Tibial artery (tissue), 4 donors: ENCODE measurements at regions not wholly inside any gene's neighbourhood (a gene's known extent, or its start where the extent isn't known, plus 50 kb on each side); places are given as distances from the start of the nearest gene placed in this dataset.

Experiments used
- DNase-seq, 2 donors: peaks; one replicate each; pipeline ENCODE4 v3.0.0-alpha.2; 2019
- H3K27ac ChIP-seq, 2 donors: fragments of 200-600 bp; sonication (generic) in 1 of 2; 1 replicate in 1 of 2; 2 replicates in 1 of 2; pipeline ENCODE4 v1.5.1; 2018 to 2019; ENCODE audit warnings: mild to moderate bottlenecking in 1 of 2
- H3K27me3 ChIP-seq, 2 donors: fragments of 200-600 bp; sonication (generic) in 1 of 2; one replicate each; pipeline versions ENCODE4 v1.5.1 to v1.6.0; 2016 to 2019
- H3K36me3 ChIP-seq, 3 donors: fragments of 200-600 bp; sonication (generic) in 2 of 3; one replicate each; pipeline ENCODE4 v1.5.1; 2016 to 2019; ENCODE audit warnings: mild to moderate bottlenecking in 2 of 3
- H3K4me1 ChIP-seq, 4 donors: fragments of 200-600 bp; sonication (generic) in 2 of 4; 1 replicate in 3 of 4; 2 replicates in 1 of 4; pipeline ENCODE4 v1.5.1; 2016 to 2019
- H3K4me3 ChIP-seq, 2 donors: fragments of 200-600 bp; sonication (generic) in 1 of 2; 1 replicate in 1 of 2; 2 replicates in 1 of 2; pipeline ENCODE4 v1.5.1; 2018 to 2019; ENCODE audit warnings: mild to moderate bottlenecking in 2 of 2
- H3K9me3 ChIP-seq, 3 donors: fragments of 200-600 bp; sonication (generic) in 1 of 3; one replicate each; pipeline ENCODE4 v1.5.1; 2016 to 2019
- intact Hi-C: fragments of 100-400 bp; cut with DNase I; formaldehyde crosslinking; loops from one replicate; pipeline ENCODE4 v1.15.0; 2023; ENCODE audit warnings: low total_unique reads
- TF ChIP-seq, protein P1 (sequence below), 2 experiments: fragments of 200-600 bp in 1 of 2; fragments of 450-650 bp in 1 of 2; IDR thresholded peaks; one replicate each; pipeline ENCODE4 v1.5.1; 2017 to 2019; ENCODE audit warnings: antibody characterized with exemption in 2 of 2, mild to moderate bottlenecking in 1 of 2, moderate library complexity in 1 of 2

DNA sequence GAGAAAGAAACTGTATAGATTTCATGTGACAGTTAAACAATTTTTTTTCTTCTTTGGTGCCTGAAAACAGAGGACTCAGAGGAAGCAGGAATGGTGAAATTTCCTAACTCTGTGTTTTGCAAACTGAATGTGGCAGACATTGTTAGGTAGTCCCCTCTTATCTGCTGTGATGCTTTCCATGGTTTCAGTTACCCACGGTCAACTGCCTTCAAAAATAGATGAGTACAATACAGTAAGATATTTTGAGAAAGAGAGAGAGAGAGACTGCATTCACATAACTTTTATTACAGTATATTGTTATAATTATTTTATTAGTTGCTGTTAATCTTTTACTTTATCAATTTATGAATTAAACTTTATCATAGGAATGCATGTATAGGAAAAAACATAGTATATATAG is 627.2 kb downstream of the CCDC171 start:
- Histone ChIP-seq H3K4me3 (no peak overlapping the region), H3K4me1 (peaks cover 0 to 18% (median 0%) of the 10 kb centered on the region in 4 donors), H3K9me3 (no peaks in the 10 kb centered on the region), H3K36me3 (no peaks in the 10 kb centered on the region), H3K27ac (no peak overlapping the region), H3K27me3 (no peaks in the 10 kb centered on the region)
- no peak for DNase-seq
- TF ChIP-seq, protein P1, sequence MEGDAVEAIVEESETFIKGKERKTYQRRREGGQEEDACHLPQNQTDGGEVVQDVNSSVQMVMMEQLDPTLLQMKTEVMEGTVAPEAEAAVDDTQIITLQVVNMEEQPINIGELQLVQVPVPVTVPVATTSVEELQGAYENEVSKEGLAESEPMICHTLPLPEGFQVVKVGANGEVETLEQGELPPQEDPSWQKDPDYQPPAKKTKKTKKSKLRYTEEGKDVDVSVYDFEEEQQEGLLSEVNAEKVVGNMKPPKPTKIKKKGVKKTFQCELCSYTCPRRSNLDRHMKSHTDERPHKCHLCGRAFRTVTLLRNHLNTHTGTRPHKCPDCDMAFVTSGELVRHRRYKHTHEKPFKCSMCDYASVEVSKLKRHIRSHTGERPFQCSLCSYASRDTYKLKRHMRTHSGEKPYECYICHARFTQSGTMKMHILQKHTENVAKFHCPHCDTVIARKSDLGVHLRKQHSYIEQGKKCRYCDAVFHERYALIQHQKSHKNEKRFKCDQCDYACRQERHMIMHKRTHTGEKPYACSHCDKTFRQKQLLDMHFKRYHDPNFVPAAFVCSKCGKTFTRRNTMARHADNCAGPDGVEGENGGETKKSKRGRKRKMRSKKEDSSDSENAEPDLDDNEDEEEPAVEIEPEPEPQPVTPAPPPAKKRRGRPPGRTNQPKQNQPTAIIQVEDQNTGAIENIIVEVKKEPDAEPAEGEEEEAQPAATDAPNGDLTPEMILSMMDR (IDR thresholded peaks at IDR 0.05): no peak
- intact Hi-C loops: no loop called here

DNA sequence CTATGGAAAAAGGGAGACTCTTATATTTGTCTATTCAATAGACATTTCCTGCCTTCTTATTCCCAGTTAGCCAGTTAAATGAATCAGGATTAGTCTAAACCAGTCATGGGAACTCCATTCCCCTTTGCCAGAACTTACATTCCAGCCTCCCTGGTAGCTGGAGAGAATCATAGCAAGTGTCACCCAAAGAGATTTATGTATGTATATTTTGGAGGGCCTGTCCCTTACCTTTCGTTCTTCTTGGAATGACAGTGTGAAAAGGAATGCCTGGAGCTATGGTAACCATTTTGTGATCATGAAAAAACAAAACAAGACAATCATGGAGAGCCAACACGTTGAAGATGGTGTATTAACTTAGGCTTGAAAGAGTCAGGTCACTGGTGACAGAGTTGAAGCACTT is 627.7 kb downstream of the CCDC171 start:
- Histone ChIP-seq H3K9me3 (no peaks in the 10 kb centered on the region), H3K4me3 (no peak overlapping the region), H3K27me3 (no peaks in the 10 kb centered on the region), H3K36me3 (no peaks in the 10 kb centered on the region), H3K4me1 (peaks cover 0 to 18% (median 0%) of the 10 kb centered on the region in 4 donors), H3K27ac (no peak overlapping the region)
- no peak for DNase-seq
- intact Hi-C loops: no loop called here
- TF ChIP-seq, protein P1 (IDR thresholded peaks at IDR 0.05): no peak

DNA sequence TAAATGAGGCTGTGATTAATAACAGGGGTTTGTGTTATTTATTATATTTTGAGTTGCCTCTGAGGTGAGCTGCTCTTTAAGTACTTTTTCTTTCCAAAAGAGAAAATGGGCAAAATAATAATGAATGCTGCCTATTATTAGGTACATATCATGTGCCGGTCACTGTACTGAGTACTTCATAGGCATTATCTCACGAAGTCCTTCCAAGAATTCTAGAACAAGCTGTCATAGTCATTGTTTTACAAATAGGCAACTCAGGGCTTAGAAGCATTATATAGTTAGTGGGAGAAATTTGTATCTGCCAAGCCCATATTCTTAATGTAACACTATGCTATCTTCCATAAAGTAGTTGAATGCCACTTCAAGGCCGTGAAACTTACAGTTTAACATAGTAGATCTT is 628.7 kb downstream of the CCDC171 start:
- no peaks in the 10 kb centered on the region for H3K36me3 ChIP-seq
- H3K27ac ChIP-seq: no peak overlapping the region
- no peaks in the 10 kb centered on the region for H3K9me3 ChIP-seq
- H3K4me1 ChIP-seq: peaks cover 0 to 18% (median 0%) of the 10 kb centered on the region in 4 donors
- no peak for DNase-seq
- no peak overlapping the region for H3K4me3 ChIP-seq
- H3K27me3 ChIP-seq: no peaks in the 10 kb centered on the region
- intact Hi-C loops: no loop called here
- TF ChIP-seq, protein P1 (IDR thresholded peaks at IDR 0.05): no peak

DNA sequence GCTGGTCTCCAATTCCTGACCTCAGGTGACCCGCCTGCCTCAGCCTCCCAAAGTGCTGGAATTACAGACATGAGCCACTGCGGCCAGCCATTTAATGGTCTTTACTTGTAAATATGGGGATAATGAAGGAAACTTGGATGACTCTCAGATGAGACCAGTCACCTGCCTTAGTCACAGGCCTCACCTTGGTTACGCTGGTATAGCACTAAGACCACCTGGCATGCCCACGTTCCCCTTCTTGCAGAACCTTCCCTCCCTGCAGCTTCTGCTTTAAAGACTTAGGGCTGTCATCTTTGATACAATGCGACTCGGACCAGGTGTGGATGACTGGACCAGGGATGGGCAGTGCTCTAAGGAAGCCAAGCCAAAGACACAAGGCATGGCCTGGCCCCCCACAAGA is 629.9 kb downstream of the CCDC171 start:
- intact Hi-C loops: no loop called here
- H3K9me3 ChIP-seq: no peaks in the 10 kb centered on the region
- no peaks in the 10 kb centered on the region for H3K36me3 ChIP-seq
- H3K27ac ChIP-seq: no peak overlapping the region
- TF ChIP-seq, protein P1 (IDR thresholded peaks at IDR 0.05): no peak
- no peak overlapping the region for H3K4me3 ChIP-seq
- H3K4me1 ChIP-seq: peaks cover 0 to 18% (median 0%) of the 10 kb centered on the region in 4 donors
- DNase-seq: no peak
- H3K27me3 ChIP-seq: no peaks in the 10 kb centered on the region

DNA sequence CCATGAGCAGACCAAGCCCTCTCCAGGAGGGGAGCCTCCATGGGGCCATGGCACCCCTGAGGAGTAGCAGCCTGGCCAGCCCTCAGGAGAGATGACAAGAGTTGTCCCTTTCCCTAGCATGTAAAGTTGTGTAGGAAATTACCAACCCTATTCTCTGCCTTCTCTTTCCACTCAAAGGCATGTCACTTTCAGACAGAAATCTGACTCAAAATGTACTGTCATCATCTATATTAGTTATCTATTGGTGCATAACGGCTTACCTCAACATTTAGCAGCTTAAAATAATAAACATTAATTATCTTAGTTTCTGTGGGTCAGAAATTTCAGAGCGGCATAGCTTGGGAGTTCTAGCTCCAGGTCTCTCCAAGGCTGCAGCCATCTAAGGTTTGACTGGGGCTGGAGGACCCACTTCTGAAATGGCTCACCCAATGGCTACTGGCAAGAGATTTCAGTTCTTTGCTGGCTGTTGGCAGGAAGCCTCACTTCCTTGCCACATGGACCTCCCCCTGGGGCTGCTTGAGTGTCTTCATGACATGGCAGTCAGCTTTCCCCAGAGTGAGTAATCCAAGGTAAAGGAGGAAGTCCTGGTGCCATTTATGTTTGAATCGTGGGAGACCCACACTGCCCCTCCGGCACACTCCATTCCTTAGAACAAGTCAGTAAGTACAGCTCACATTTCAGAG is 632.3 kb downstream of the CCDC171 start:
- Histone ChIP-seq H3K9me3 (no peaks in the 10 kb centered on the region), H3K27ac (no peak overlapping the region), H3K4me1 (peaks cover 0 to 11% (median 0%) of the 10 kb centered on the region in 4 donors), H3K4me3 (no peak overlapping the region), H3K36me3 (no peaks in the 10 kb centered on the region), H3K27me3 (no peaks in the 10 kb centered on the region)
- TF ChIP-seq, protein P1 (IDR thresholded peaks at IDR 0.05): no peak
- DNase-seq: no peak
- intact Hi-C loops: no loop called here
